T-cell (primary cell): ENCODE measurements at regions not wholly inside any gene's neighbourhood (a gene's known extent, or its start where the extent isn't known, plus 50 kb on each side); places are given as distances from the start of the nearest gene placed in this dataset.

Experiments used
- ATAC-seq, 4 experiments: fragments of 200-7000 bp in 3 of 4; fragments of 150-1000 bp in 1 of 4; cut with Tn5 transposase; replicated peaks in 1 of 4; 1 replicate in 3 of 4; 2 replicates in 1 of 4; pipeline ENCODE4 v1.10.0; 2021; ENCODE audit warnings: moderate library complexity in 3 of 4, mild to moderate bottlenecking in 2 of 4, moderate number of reproducible peaks in 1 of 4
- CTCF ChIA-PET, 2 donors: fragments of 300-600 bp; sonication (Branson Sonifier 250); formaldehyde crosslinking; loops; one replicate each; lab custom pipeline; 2022; ENCODE audit warnings: antibody characterized with exemption in 2 of 2; lab: Charles Lee
- POLR2A ChIA-PET, 2 donors: fragments of 300-600 bp; sonication (Branson Sonifier 250); formaldehyde crosslinking; loops; one replicate each; lab custom pipeline; 2022; ENCODE audit warnings: antibody characterized with exemption in 2 of 2; lab: Charles Lee
- DNase-seq, 35 experiments: peaks; one replicate each; pipeline versions ENCODE4 v3.0.0 to v3.0.0-alpha.2; 2013 to 2023
- H3K27ac ChIP-seq: one replicate; pipeline ENCODE4 v1.5.1; 2013; ENCODE audit warnings: low read length
- H3K27me3 ChIP-seq, 2 experiments: replicated peaks in 1 of 2; 1 replicate in 1 of 2; 2 replicates in 1 of 2; pipeline versions ENCODE4 v1.6.1 to v1.7.0; 2013; ENCODE audit warnings: low read length in 1 of 2, mixed read lengths in 1 of 2; ENCODE audit not compliant: control insufficient read depth in 2 of 2, insufficient read depth in 2 of 2; ENCODE audit errors: extremely low read depth in 1 of 2
- H3K36me3 ChIP-seq, 2 donors: 1 replicate in 1 of 2; 2 replicates in 1 of 2; pipeline versions ENCODE4 v1.6.1 to v1.7.0; 2013; ENCODE audit warnings: low read length in 1 of 2; ENCODE audit not compliant: control insufficient read depth in 2 of 2, insufficient read depth in 1 of 2; ENCODE audit errors: extremely low read depth in 1 of 2
- H3K4me1 ChIP-seq, 2 experiments: 1 replicate in 1 of 2; 2 replicates in 1 of 2; pipeline versions ENCODE4 v1.6.1 to v1.7.0; 2013; ENCODE audit warnings: low read length in 2 of 2, mixed read lengths in 1 of 2; ENCODE audit not compliant: insufficient read depth in 2 of 2, control insufficient read depth in 1 of 2; ENCODE audit errors: extremely low read depth in 1 of 2
- H3K4me3 ChIP-seq, 2 donors: 1 replicate in 1 of 2; 2 replicates in 1 of 2; pipeline versions ENCODE4 v1.5.1 to v1.7.0; 2013; ENCODE audit warnings: mild to moderate bottlenecking in 2 of 2, low read length in 1 of 2, moderate library complexity in 1 of 2; ENCODE audit not compliant: control insufficient read depth in 1 of 2; ENCODE audit errors: extremely low read depth in 1 of 2
- H3K9me3 ChIP-seq: 2 replicates; pipeline ENCODE4 v1.7.0; 2013
- H3K27ac Mint-ChIP-seq, 2 donors: one replicate each; pipeline ENCODE4 v1.8.0; 2020 to 2021; ENCODE audit warnings: mild to moderate bottlenecking in 2 of 2, mixed read lengths in 2 of 2
- H3K27me3 Mint-ChIP-seq, 2 donors: one replicate each; pipeline ENCODE4 v1.8.0; 2021 to 2022; ENCODE audit warnings: mixed read lengths in 2 of 2
- H3K36me3 Mint-ChIP-seq: one replicate; pipeline ENCODE4 v1.8.0; 2021; ENCODE audit warnings: mixed read lengths
- H3K4me1 Mint-ChIP-seq, 3 donors: one replicate each; pipeline ENCODE4 v1.8.0; 2020 to 2022; ENCODE audit warnings: mixed read lengths in 3 of 3, mild to moderate bottlenecking in 1 of 3
- H3K4me3 Mint-ChIP-seq, 3 donors: one replicate each; pipeline ENCODE4 v1.8.0; 2020 to 2022; ENCODE audit warnings: mild to moderate bottlenecking in 3 of 3, mixed read lengths in 3 of 3, moderate library complexity in 3 of 3
- H3K9me3 Mint-ChIP-seq, 3 donors: one replicate each; pipeline ENCODE4 v1.8.0; 2020 to 2022; ENCODE audit warnings: mixed read lengths in 3 of 3
- WGBS: methylation state at CpG from one replicate; pipeline ENCODE4 v1.1.5; 2013; ENCODE audit warnings: missing lambda C conversion rate; ENCODE audit not compliant: insufficient coverage; 5-methylcytosine and 5-hydroxymethylcytosine counted together

- Histone ChIP-seq H3K27ac (no peak overlapping the region), H3K4me1 (no peaks in the 10 kb centered on the region), H3K27me3 (no peaks in the 10 kb centered on the region), H3K36me3 (no peaks in the 10 kb centered on the region), H3K4me3 (no peak overlapping the region), H3K9me3 (no peaks in the 10 kb centered on the region)
- DNase-seq: no peak
- POLR2A ChIA-PET: no interaction called here
- Mint-ChIP-seq H3K27me3 (no peaks in the 10 kb centered on the region), H3K4me1 (no peaks in the 10 kb centered on the region), H3K4me3 (no peak overlapping the region), H3K27ac (no peak overlapping the region), H3K36me3 (no peaks in the 10 kb centered on the region), H3K9me3 (no peaks in the 10 kb centered on the region)
- ATAC-seq: no peak
- WGBS: no CpG with 5 or more reads among the region's 1 CpG
- CTCF ChIA-PET: no interaction called here
These were observed 280.4 kb upstream of the HSF2 start for GRCh38 chr6:122118945-122119506.

DNA sequence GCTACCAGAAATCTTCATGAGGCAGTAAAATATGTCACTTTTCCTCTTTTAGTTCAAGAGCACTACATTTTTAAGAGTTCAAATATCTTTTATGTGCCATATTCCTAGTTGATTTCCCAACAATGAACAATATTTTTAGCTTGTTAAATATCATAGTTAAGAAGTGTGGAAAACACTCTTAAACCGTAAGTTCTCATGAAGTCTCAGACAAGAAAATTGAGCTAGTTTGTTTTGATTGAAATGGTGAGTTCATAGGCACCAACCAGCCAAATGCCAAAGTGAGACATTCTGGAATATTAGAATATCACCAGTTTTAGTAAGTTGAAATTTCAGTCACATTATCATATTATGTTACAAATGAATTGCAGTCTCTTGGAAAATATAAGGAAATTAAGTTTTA lies 277.2 kb upstream of the HSF2 start:
- H3K4me3 Mint-ChIP-seq: no peak overlapping the region
- no peaks in the 10 kb centered on the region for H3K9me3 Mint-ChIP-seq
- ATAC-seq: no peak
- Histone ChIP-seq H3K36me3 (no peaks in the 10 kb centered on the region), H3K27me3 (no peaks in the 10 kb centered on the region), H3K27ac (no peak overlapping the region), H3K4me3 (no peak overlapping the region), H3K4me1 (no peaks in the 10 kb centered on the region), H3K9me3 (no peaks in the 10 kb centered on the region)
- WGBS: no CpG with 5 or more reads among the region's 1 CpG
- ChIA-PET CTCF (no interaction called here), POLR2A (no interaction called here)
- no peaks in the 10 kb centered on the region for H3K36me3 Mint-ChIP-seq
- DNase-seq: no peak
- H3K27ac Mint-ChIP-seq: no peak overlapping the region
- no peaks in the 10 kb centered on the region for H3K27me3 Mint-ChIP-seq
- no peaks in the 10 kb centered on the region for H3K4me1 Mint-ChIP-seq

DNA sequence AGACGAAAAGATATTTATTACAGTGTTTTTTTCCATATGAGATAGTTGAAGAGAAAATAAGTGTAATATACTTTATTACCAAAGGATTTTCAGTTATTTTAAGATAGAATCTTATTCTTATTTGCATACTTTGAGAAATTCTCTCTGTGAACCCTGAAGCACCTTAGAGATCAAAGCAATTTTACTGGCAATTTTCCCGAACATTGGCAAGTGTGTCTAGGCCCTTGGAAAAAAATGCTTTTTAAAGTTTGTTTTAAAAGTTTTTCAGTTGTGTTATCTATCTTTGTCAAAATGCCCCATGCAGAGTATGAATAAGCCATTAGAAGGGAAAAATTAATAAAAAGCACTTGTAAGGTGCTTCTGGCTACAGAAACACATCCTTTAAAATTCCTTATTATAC lies 276.8 kb upstream of the HSF2 start:
- H3K4me1 ChIP-seq: no peaks in the 10 kb centered on the region
- 67% methylated on average over 1 of the region's 2 CpGs for WGBS
- H3K4me3 ChIP-seq: no peak overlapping the region
- no peaks in the 10 kb centered on the region for H3K36me3 ChIP-seq
- no peak overlapping the region for H3K4me3 Mint-ChIP-seq
- POLR2A ChIA-PET: no interaction called here
- no peak overlapping the region for H3K27ac Mint-ChIP-seq
- H3K27ac ChIP-seq: no peak overlapping the region
- no peaks in the 10 kb centered on the region for H3K4me1 Mint-ChIP-seq
- no peaks in the 10 kb centered on the region for H3K27me3 ChIP-seq
- peaks cover 0 to 3% of the 10 kb centered on the region in 2 donors for H3K27me3 Mint-ChIP-seq
- ATAC-seq: no peak
- CTCF ChIA-PET: no interaction called here
- H3K9me3 ChIP-seq: no peaks in the 10 kb centered on the region
- no peaks in the 10 kb centered on the region for H3K36me3 Mint-ChIP-seq
- DNase-seq: no peak
- H3K9me3 Mint-ChIP-seq: peaks cover 0 to 3% (median 0%) of the 10 kb centered on the region in 3 donors

- no peaks in the 10 kb centered on the region for H3K27me3 ChIP-seq
- WGBS: no CpG with 5 or more reads among the region's 3 CpGs
- no peak overlapping the region for H3K4me3 ChIP-seq
- Mint-ChIP-seq H3K4me3 (no peak overlapping the region), H3K27ac (no peak overlapping the region), H3K27me3 (peaks cover 0 to 3% of the 10 kb centered on the region in 2 donors), H3K4me1 (peaks cover 0 to under 1% (median under 1%) of the 10 kb centered on the region in 3 donors), H3K36me3 (no peaks in the 10 kb centered on the region), H3K9me3 (peaks cover 0 to 3% (median 0%) of the 10 kb centered on the region in 3 donors)
- H3K9me3 ChIP-seq: no peaks in the 10 kb centered on the region
- H3K4me1 ChIP-seq: no peaks in the 10 kb centered on the region
- no peaks in the 10 kb centered on the region for H3K36me3 ChIP-seq
- ATAC-seq: no peak
- DNase-seq: no peak
- no peak overlapping the region for H3K27ac ChIP-seq
- POLR2A ChIA-PET: interaction anchor here in 1 of 2 donors (0.5 kb wide), 1 partner anchor 626 kb away, joined by 3 read pairs; no protein-coding TSS in a partner anchor
- CTCF ChIA-PET: no interaction called here
These were observed 274.5 kb upstream of the HSF2 start for GRCh38 chr6:122124908-122125307.

DNA sequence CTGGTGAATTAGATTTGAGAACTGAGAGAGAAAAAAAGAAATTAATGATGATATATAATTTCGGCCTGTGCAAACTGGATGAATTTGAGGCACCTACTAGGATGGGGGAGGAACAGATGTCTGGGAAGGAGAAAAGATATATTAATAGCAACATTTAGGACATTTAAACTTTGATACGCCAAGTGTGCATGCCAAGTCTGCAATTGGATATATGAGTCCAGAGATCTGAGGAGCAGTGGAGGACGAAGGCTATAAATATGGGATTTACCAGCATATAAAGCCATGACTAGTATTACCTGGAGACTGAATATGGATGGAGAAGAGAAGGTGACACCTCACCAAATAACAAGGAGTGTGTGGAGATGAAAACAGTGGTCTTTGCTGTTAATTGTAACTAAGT lies 272.6 kb upstream of the HSF2 start:
- peaks cover 0 to 5% (median 5%) of the 10 kb centered on the region in 3 donors for H3K4me1 Mint-ChIP-seq
- peaks cover 0 to 3% of the 10 kb centered on the region in 2 donors for H3K27me3 Mint-ChIP-seq
- no peaks in the 10 kb centered on the region for H3K36me3 Mint-ChIP-seq
- ChIA-PET CTCF (no interaction called here), POLR2A (no interaction called here)
- DNase-seq (no peak), ATAC-seq (no peak)
- Histone ChIP-seq H3K27ac (no peak overlapping the region), H3K4me1 (no peaks in the 10 kb centered on the region), H3K27me3 (no peaks in the 10 kb centered on the region), H3K4me3 (no peak overlapping the region), H3K36me3 (no peaks in the 10 kb centered on the region), H3K9me3 (no peaks in the 10 kb centered on the region)
- WGBS: 70% methylated on average over 2 of the region's 3 CpGs
- peaks cover 0 to 3% (median 0%) of the 10 kb centered on the region in 3 donors for H3K9me3 Mint-ChIP-seq
- H3K4me3 Mint-ChIP-seq: no peak overlapping the region
- no peak overlapping the region for H3K27ac Mint-ChIP-seq

- DNase-seq: no peak
- H3K4me3 Mint-ChIP-seq: no peak overlapping the region
- ATAC-seq: no peak
- peaks cover 0 to 3% (median 0%) of the 10 kb centered on the region in 3 donors for H3K9me3 Mint-ChIP-seq
- Histone ChIP-seq H3K4me1 (no peaks in the 10 kb centered on the region), H3K4me3 (no peak overlapping the region), H3K9me3 (no peaks in the 10 kb centered on the region), H3K27me3 (no peaks in the 10 kb centered on the region), H3K27ac (no peak overlapping the region), H3K36me3 (no peaks in the 10 kb centered on the region)
- no peak overlapping the region for H3K27ac Mint-ChIP-seq
- ChIA-PET POLR2A (no interaction called here), CTCF (no interaction called here)
- peaks cover 0 to 3% of the 10 kb centered on the region in 2 donors for H3K27me3 Mint-ChIP-seq
- H3K36me3 Mint-ChIP-seq: no peaks in the 10 kb centered on the region
- no CpG with 5 or more reads among the region's 1 CpG for WGBS
- H3K4me1 Mint-ChIP-seq: peaks cover 0 to 5% (median 5%) of the 10 kb centered on the region in 3 donors
These were observed 271.0 kb upstream of the HSF2 start for GRCh38 chr6:122128445-122128844.
